HepG2 (cell line): ENCODE measurements at regions not wholly inside any gene's neighbourhood (a gene's known extent, or its start where the extent isn't known, plus 50 kb on each side); places are given as distances from the start of the nearest gene placed in this dataset.

Experiments used
- ATAC-seq: fragments of 200-7000 bp; cut with Tn5 transposase; 3 replicates; pipeline ENCODE4 v1.9.1; 2020; ENCODE audit warnings: mild to moderate bottlenecking, moderate library complexity
- BruUV-seq: library from RNA; stranded (reverse); fragments of 400-500 nt; replicated peaks from 2 replicates; lab custom pipeline; 2021; lab: Mats Ljungman, UMichigan
- CTCF ChIA-PET: fragments of 300-600 bp; formaldehyde crosslinking; extraction: SDS; loops from one replicate; lab custom pipeline; 2021; ENCODE audit warnings: low total read pairs, inconsistent platforms, low intra/inter-chr PET ratio; lab: Yijun Ruan, JAX
- POLR2A ChIA-PET: fragments of 350-600 bp; sonication (Branson Sonifier 250); formaldehyde crosslinking; loops from one replicate; lab custom pipeline; 2020; ENCODE audit warnings: antibody characterized with exemption, inconsistent platforms; lab: Yijun Ruan, JAX
- DNase-seq: peaks from one replicate; pipeline ENCODE4 v3.0.0-alpha.2; 2015; ENCODE audit warnings: low spot score
- FAIRE-seq: peaks from 3 replicates; lab custom pipeline; 2011; peaks lifted over from hg19 to GRCh38; lab: Jason Lieb, UNC
- H2AFZ ChIP-seq: one replicate; pipeline ENCODE4 v1.6.1; 2011; ENCODE audit warnings: low read length, inconsistent platforms
- H3K27ac ChIP-seq: fragments of 300-600 bp; 3 replicates; pipeline ENCODE4 v1.8.0; 2011; ENCODE audit warnings: mixed run types, mild to moderate bottlenecking, mixed read lengths, low read length, inconsistent platforms; ENCODE audit not compliant: insufficient read depth; ENCODE audit errors: extremely low read length
- H3K27me3 ChIP-seq, 2 experiments: fragments of 200-600 bp in 1 of 2; 2 replicates in 1 of 2; 3 replicates in 1 of 2; pipeline versions ENCODE4 v1.6.0 to v1.8.0; 2011; ENCODE audit warnings: low read length in 2 of 2, mild to moderate bottlenecking in 2 of 2, moderate library complexity in 2 of 2, inconsistent platforms in 1 of 2; ENCODE audit not compliant: insufficient read depth in 2 of 2, control insufficient read depth in 1 of 2
- H3K36me3 ChIP-seq, 2 experiments: fragments of 200-600 bp in 1 of 2; replicated peaks in 1 of 2; 2 replicates in 1 of 2; 3 replicates in 1 of 2; pipeline versions ENCODE4 v1.5.1 to v1.8.0; 2011; ENCODE audit warnings: low read length in 2 of 2, inconsistent platforms in 1 of 2; ENCODE audit not compliant: insufficient read depth in 2 of 2, control insufficient read depth in 1 of 2
- H3K4me1 ChIP-seq: 2 replicates; pipeline ENCODE4 v1.5.1; 2012; ENCODE audit warnings: low read length, inconsistent platforms; ENCODE audit not compliant: insufficient read depth
- H3K4me2 ChIP-seq: 2 replicates; pipeline ENCODE4 v1.6.0; 2011; ENCODE audit warnings: low read depth, low read length, inconsistent platforms
- H3K4me3 ChIP-seq, 3 experiments: fragments of 200-600 bp in 1 of 3; sonication (generic), shearing (Covaris generic) in 1 of 3; replicated peaks in 1 of 3; 2 replicates each; pipeline ENCODE4 v1.5.1; 2011 to 2016; ENCODE audit warnings: low read length in 3 of 3, inconsistent platforms in 2 of 3, low read depth in 2 of 3, mild to moderate bottlenecking in 2 of 3, control low read depth in 1 of 3, mixed read lengths in 1 of 3; ENCODE audit not compliant: insufficient read depth in 1 of 3
- H3K79me2 ChIP-seq: one replicate; pipeline ENCODE4 v1.6.1; 2011; ENCODE audit warnings: low read length, inconsistent platforms; ENCODE audit not compliant: insufficient read depth
- H3K9ac ChIP-seq: 2 replicates; pipeline ENCODE4 v1.6.0; 2011; ENCODE audit warnings: mild to moderate bottlenecking, low read depth, low read length, inconsistent platforms; ENCODE audit not compliant: insufficient read depth
- H3K9me3 ChIP-seq: 2 replicates; pipeline ENCODE4 v1.5.1; 2012; ENCODE audit warnings: mild to moderate bottlenecking, low read length
- H4K20me1 ChIP-seq: 2 replicates; pipeline ENCODE4 v1.6.0; 2011; ENCODE audit warnings: inconsistent platforms, mild to moderate bottlenecking, low read length, moderate library complexity; ENCODE audit not compliant: insufficient read depth
- ATF1 ChIP-seq: IDR thresholded peaks from 2 replicates; pipeline ENCODE4 v1.6.1; 2016; ENCODE audit warnings: mild to moderate bottlenecking, control low read depth
- ATF7-NPFF ChIP-seq: sonication (generic); formaldehyde crosslinking; IDR thresholded peaks from 2 replicates; pipeline ENCODE4 v1.8.1; 2023; ENCODE audit warnings: mild to moderate bottlenecking, low read depth, missing genetic modification reagents, moderate library complexity
- CEBPZ ChIP-seq: IDR thresholded peaks from 2 replicates; pipeline ENCODE4 v1.6.1; 2012; ENCODE audit warnings: low read length, improper control_type of control experiment
- FOXC1 ChIP-seq: sonication (generic); formaldehyde crosslinking; IDR thresholded peaks from 2 replicates; pipeline ENCODE4 v1.8.0; 2022; ENCODE audit warnings: mild to moderate bottlenecking, missing genetic modification reagents, borderline replicate concordance
- HOXA7 ChIP-seq: sonication (generic); formaldehyde crosslinking; IDR thresholded peaks from 2 replicates; pipeline ENCODE4 v1.8.1; 2022; ENCODE audit warnings: mild to moderate bottlenecking, missing genetic modification reagents, moderate library complexity
- NPAS2 ChIP-seq: sonication (generic); formaldehyde crosslinking; IDR thresholded peaks from 2 replicates; pipeline ENCODE4 v1.8.0; 2022; ENCODE audit warnings: mild to moderate bottlenecking, missing genetic modification reagents, borderline replicate concordance
- POGK ChIP-seq: sonication (generic); formaldehyde crosslinking; conservative IDR thresholded peaks from 2 replicates; pipeline ENCODE4 v1.8.0; 2022; ENCODE audit warnings: mild to moderate bottlenecking, moderate library complexity, missing genetic modification reagents
- RAD21 ChIP-seq: fragments of 450-650 bp; formaldehyde crosslinking; IDR thresholded peaks from 2 replicates; pipeline ENCODE4 v1.5.0; 2020; ENCODE audit warnings: mild to moderate bottlenecking
- THAP8 ChIP-seq: sonication (generic); formaldehyde crosslinking; IDR thresholded peaks from 2 replicates; pipeline ENCODE4 v1.5.1; 2020; ENCODE audit warnings: missing genetic modification reagents, mild to moderate bottlenecking, borderline replicate concordance
- ZBTB44 ChIP-seq: sonication (generic); formaldehyde crosslinking; IDR thresholded peaks from 2 replicates; pipeline ENCODE4 v1.4.0; 2020; ENCODE audit warnings: missing genetic modification reagents
- ZNF33B ChIP-seq: sonication (generic); formaldehyde crosslinking; IDR thresholded peaks from 2 replicates; pipeline ENCODE4 v1.5.1; 2020; ENCODE audit warnings: mild to moderate bottlenecking, missing genetic modification reagents
- ZNF362 ChIP-seq: sonication (generic); formaldehyde crosslinking; IDR thresholded peaks from 2 replicates; pipeline ENCODE4 v1.4.0; 2020; ENCODE audit warnings: missing genetic modification reagents, mild to moderate bottlenecking, borderline replicate concordance
- ZNF570 ChIP-seq: sonication (generic); formaldehyde crosslinking; IDR thresholded peaks from 2 replicates; pipeline ENCODE4 v1.4.0; 2020; ENCODE audit warnings: mild to moderate bottlenecking, missing genetic modification reagents, borderline replicate concordance
- ZNF607 ChIP-seq: sonication (generic); formaldehyde crosslinking; IDR thresholded peaks from 2 replicates; pipeline ENCODE4 v1.5.1; 2020; ENCODE audit warnings: missing genetic modification reagents, mild to moderate bottlenecking, borderline replicate concordance
- ZNF740 ChIP-seq: sonication (generic); formaldehyde crosslinking; IDR thresholded peaks from 2 replicates; pipeline ENCODE4 v1.4.0; 2020; ENCODE audit warnings: missing genetic modification reagents
- WGBS: methylation state at CpG from one replicate; pipeline ENCODE4 v1.1.6; 2017; ENCODE audit warnings: low lambda C conversion rate; 5-methylcytosine and 5-hydroxymethylcytosine counted together
- in situ Hi-C: cut with HindIII; loops from 2 replicates; pipeline ENCODE4 v1.10.0; 2017; ENCODE audit warnings: low pct_unique_long_range_greater_than_20kb; ENCODE audit not compliant: extremely low pct_ligation_motif_present
- intact Hi-C: fragments of 100-400 bp; cut with micrococcal nuclease; formaldehyde crosslinking; loops from one replicate; pipeline ENCODE4 v1.10.0; 2022; ENCODE audit not compliant: unreplicated experiment

- Histone ChIP-seq H3K27me3 (no peaks in the 10 kb centered on the region), H3K4me1 (no peaks in the 10 kb centered on the region), H3K4me2 (no peak overlapping the region), H3K36me3 (no peaks in the 10 kb centered on the region), H3K4me3 (no peak overlapping the region), H3K79me2 (no peaks in the 10 kb centered on the region), H3K27ac (no peak overlapping the region), H3K9ac (no peak overlapping the region), H3K9me3 (no peaks in the 10 kb centered on the region), H4K20me1 (no peaks in the 10 kb centered on the region), H2AFZ (no peak overlapping the region)
- no peak for ATAC-seq
- no peak for FAIRE-seq
- WGBS: 26% methylated on average over 3 of the region's 3 CpGs
- TF ChIP-seq ZNF33B (CRISPR knock-in tag) (no peak), THAP8 (CRISPR knock-in tag) (no peak), POGK (no peak), ZNF607 (CRISPR knock-in tag) (no peak), ZNF740 (CRISPR knock-in tag) (no peak), HOXA7 (CRISPR knock-in tag) (no peak), FOXC1 (CRISPR knock-in tag) (no peak), ZBTB44 (CRISPR knock-in tag) (no peak), ZNF570 (CRISPR knock-in tag) (no peak), RAD21 (no peak), CEBPZ (no peak), ZNF362 (CRISPR knock-in tag) (no peak), ATF7-NPFF (CRISPR knock-in tag) (no peak), ATF1 (CRISPR knock-in tag) (no peak), NPAS2 (CRISPR knock-in tag) (no peak)
- intact Hi-C loops: no loop called here
- no TSS peak for BruUV-seq
- DNase-seq: no peak
- in situ Hi-C loops: no loop called here
- ChIA-PET CTCF (no interaction called here), POLR2A (no interaction called here)
These were observed 469.0 kb upstream of the IGFBP3 start for GRCh38 chr7:46390042-46390441.
